Karpas-422 (cell line): ENCODE measurements at regions not wholly inside any gene's neighbourhood (a gene's known extent, or its start where the extent isn't known, plus 50 kb on each side); places are given as distances from the start of the nearest gene placed in this dataset.

Experiments used
- DNase-seq: peaks from one replicate; pipeline ENCODE4 v3.0.0-alpha.2; 2015
- H2AFZ ChIP-seq: fragments of 200-600 bp; sonication (generic); 2 replicates; pipeline ENCODE4 v1.6.1; 2014; ENCODE audit warnings: antibody characterized with exemption, low read length, mixed read lengths
- H3K27ac ChIP-seq: fragments of 200-600 bp; sonication (generic); 2 replicates; pipeline ENCODE4 v1.5.1; 2014; ENCODE audit warnings: mild to moderate bottlenecking, low read length, moderate library complexity
- H3K27me3 ChIP-seq: fragments of 200-600 bp; sonication (generic); 2 replicates; pipeline ENCODE4 v1.6.1; 2014; ENCODE audit warnings: low read length, mixed read lengths
- H3K36me3 ChIP-seq: fragments of 200-600 bp; sonication (generic); 2 replicates; pipeline ENCODE4 v1.6.1; 2014; ENCODE audit warnings: low read length, mixed read lengths; ENCODE audit not compliant: insufficient read depth
- H3K4me1 ChIP-seq: fragments of 200-600 bp; sonication (generic); 2 replicates; pipeline ENCODE4 v1.6.1; 2014; ENCODE audit warnings: mild to moderate bottlenecking, low read length, mixed read lengths
- H3K4me2 ChIP-seq: fragments of 200-600 bp; sonication (generic); 2 replicates; pipeline ENCODE4 v1.6.1; 2014; ENCODE audit warnings: low read length, low read depth, mild to moderate bottlenecking; ENCODE audit not compliant: poor library complexity, severe bottlenecking
- H3K4me3 ChIP-seq: fragments of 200-600 bp; sonication (generic); 2 replicates; pipeline ENCODE4 v1.5.1; 2014; ENCODE audit warnings: mild to moderate bottlenecking, antibody characterized with exemption, low read length, mixed read lengths
- H3K79me2 ChIP-seq: fragments of 200-600 bp; sonication (generic); 2 replicates; pipeline ENCODE4 v1.6.1; 2014; ENCODE audit warnings: mild to moderate bottlenecking, low read length, mixed read lengths
- H3K9ac ChIP-seq: fragments of 200-600 bp; sonication (generic); 2 replicates; pipeline ENCODE4 v1.6.0; 2014; ENCODE audit warnings: low read length
- H3K9me2 ChIP-seq: fragments of 200-600 bp; sonication (generic), shearing (Covaris generic); replicated peaks from 2 replicates; pipeline ENCODE4 v1.6.0; 2014; ENCODE audit warnings: mild to moderate bottlenecking, low read length, moderate library complexity; ENCODE audit not compliant: insufficient read depth
- H3K9me3 ChIP-seq: fragments of 300-700, 200-600 bp; sonication (generic); 2 replicates; pipeline ENCODE4 v1.6.1; 2014; ENCODE audit warnings: low read length, mixed read lengths
- H4K20me1 ChIP-seq: fragments of 200-600 bp; sonication (generic); 2 replicates; pipeline ENCODE4 v1.6.1; 2014; ENCODE audit warnings: mild to moderate bottlenecking, antibody characterized with exemption, low read length, low read depth; ENCODE audit not compliant: insufficient read depth

DNA sequence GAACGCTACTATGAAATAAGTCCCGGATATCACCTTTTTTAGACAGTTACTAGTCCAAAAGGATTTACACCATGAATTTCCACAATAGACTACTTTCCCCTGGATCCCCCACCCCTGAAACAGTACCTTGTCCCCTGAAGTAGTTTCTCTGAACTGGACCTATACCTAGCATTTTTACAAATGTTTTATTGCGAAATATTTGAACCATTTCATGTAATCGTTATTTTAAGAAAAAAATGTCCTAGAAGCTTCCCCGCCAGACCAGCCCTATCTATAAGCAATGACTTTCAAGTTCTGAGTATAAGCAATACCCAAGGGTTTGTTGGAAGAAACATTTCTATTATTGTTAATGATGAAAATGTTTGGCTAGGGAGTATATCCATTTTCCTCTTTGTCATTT lies 517.8 kb upstream of the IGFBP7 start:
- Histone ChIP-seq H3K4me1 (no peaks in the 10 kb centered on the region), H2AFZ (no peak overlapping the region), H3K27me3 (no peaks in the 10 kb centered on the region), H4K20me1 (no peaks in the 10 kb centered on the region), H3K9me3 (peaks cover 6% of the 10 kb centered on the region), H3K9me2 (no peaks in the 10 kb centered on the region), H3K36me3 (no peaks in the 10 kb centered on the region), H3K4me2 (no peak overlapping the region), H3K79me2 (no peaks in the 10 kb centered on the region), H3K9ac (no peak overlapping the region), H3K4me3 (no peak overlapping the region), H3K27ac (no peak overlapping the region)
- no peak for DNase-seq

- DNase-seq = no peak
- no peaks in the 10 kb centered on the region for H3K79me2 ChIP-seq
- H3K4me1 ChIP-seq = no peaks in the 10 kb centered on the region
- no peak overlapping the region for H2AFZ ChIP-seq
- no peak overlapping the region for H3K4me2 ChIP-seq
- H3K36me3 ChIP-seq = no peaks in the 10 kb centered on the region
- no peak overlapping the region for H3K27ac ChIP-seq
- H4K20me1 ChIP-seq = no peaks in the 10 kb centered on the region
- H3K9ac ChIP-seq = no peak overlapping the region
- H3K9me2 ChIP-seq = no peaks in the 10 kb centered on the region
- H3K27me3 ChIP-seq = no peaks in the 10 kb centered on the region
- H3K9me3 ChIP-seq = no peaks in the 10 kb centered on the region; the same call in 1 of the 2 replicates
- H3K4me3 ChIP-seq = no peak overlapping the region
Measured at GRCh38 chr4:57614257-57614932, 504.2 kb upstream of the IGFBP7 start.

DNA sequence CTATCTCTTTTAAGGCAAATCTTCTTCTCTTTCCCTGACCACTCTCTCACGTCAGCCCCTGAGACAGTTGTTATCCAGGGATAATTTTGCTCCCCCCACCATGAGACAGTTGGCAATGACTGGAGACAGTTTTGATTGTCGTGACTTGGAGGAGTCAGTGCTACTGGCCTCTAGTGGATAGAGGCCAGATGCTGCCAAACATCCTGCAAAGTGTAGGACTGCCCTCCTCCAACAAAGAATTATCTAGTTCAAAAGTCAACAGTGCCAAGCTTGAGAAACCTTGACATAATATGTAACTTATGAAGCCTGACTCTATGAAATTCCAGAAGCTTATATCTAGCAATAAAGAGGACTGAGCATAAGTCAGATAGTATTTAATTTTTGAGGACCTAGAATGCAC lies 502.1 kb upstream of the IGFBP7 start:
- no peaks in the 10 kb centered on the region for H3K4me1 ChIP-seq
- no peaks in the 10 kb centered on the region for H3K27me3 ChIP-seq
- no peak overlapping the region for H3K4me3 ChIP-seq
- H3K9me2 ChIP-seq = no peaks in the 10 kb centered on the region
- H3K27ac ChIP-seq = no peak overlapping the region
- H4K20me1 ChIP-seq = no peaks in the 10 kb centered on the region
- no peaks in the 10 kb centered on the region for H3K36me3 ChIP-seq
- H3K9me3 ChIP-seq = peaks cover 6% of the 10 kb centered on the region; the same call in 1 of the 2 replicates
- H3K4me2 ChIP-seq = no peak overlapping the region
- no peak overlapping the region for H2AFZ ChIP-seq
- DNase-seq = no peak
- no peaks in the 10 kb centered on the region for H3K79me2 ChIP-seq
- H3K9ac ChIP-seq = no peak overlapping the region

DNA sequence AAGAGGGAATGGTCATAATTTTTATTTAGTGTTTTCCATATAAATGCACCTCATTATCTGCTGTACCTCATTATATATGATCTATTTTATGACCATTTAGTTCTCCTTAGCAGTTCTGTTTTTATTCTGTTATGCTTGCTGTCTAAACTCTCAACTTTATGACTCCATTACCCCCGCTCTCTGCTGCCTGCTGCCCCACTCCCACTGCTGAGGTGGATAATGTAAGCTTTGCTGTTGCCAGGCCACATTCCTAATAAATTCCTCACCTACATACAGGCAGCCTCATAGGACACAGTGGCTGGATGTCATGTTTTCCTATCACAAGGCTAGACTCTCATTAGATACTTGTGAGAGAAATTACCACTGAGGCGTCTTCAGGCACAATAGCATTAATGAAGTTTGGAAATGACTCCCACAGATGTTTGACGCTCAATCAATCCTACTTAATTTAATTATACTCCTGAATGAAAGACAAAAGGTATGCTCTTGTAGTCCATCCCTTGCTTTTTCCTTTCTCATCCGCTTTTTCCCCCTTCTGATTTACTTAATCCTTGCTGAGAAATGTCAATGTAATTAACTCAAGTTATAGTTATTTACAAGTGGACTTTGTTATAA lies 497.5 kb upstream of the IGFBP7 start:
- Histone ChIP-seq H3K27me3 (no peaks in the 10 kb centered on the region), H3K79me2 (no peaks in the 10 kb centered on the region), H4K20me1 (no peaks in the 10 kb centered on the region), H3K4me3 (no peak overlapping the region), H2AFZ (no peak overlapping the region), H3K4me2 (no peak overlapping the region), H3K9ac (no peak overlapping the region), H3K9me2 (no peaks in the 10 kb centered on the region), H3K9me3 (peaks cover 6% of the 10 kb centered on the region; the same call in 1 of the 2 replicates), H3K27ac (no peak overlapping the region), H3K4me1 (no peaks in the 10 kb centered on the region), H3K36me3 (no peaks in the 10 kb centered on the region)
- no peak for DNase-seq

- no peaks in the 10 kb centered on the region for H3K4me1 ChIP-seq
- no peak overlapping the region for H3K27ac ChIP-seq
- no peak overlapping the region for H3K9ac ChIP-seq
- H2AFZ ChIP-seq = no peak overlapping the region
- H4K20me1 ChIP-seq = no peaks in the 10 kb centered on the region
- H3K79me2 ChIP-seq = no peaks in the 10 kb centered on the region
- no peaks in the 10 kb centered on the region for H3K27me3 ChIP-seq
- no peak for DNase-seq
- no peak overlapping the region for H3K4me3 ChIP-seq
- H3K9me2 ChIP-seq = no peaks in the 10 kb centered on the region
- H3K4me2 ChIP-seq = no peak overlapping the region
- 0 out of 2 replicates have a peak, but pooled peaks cover 6% of the 10 kb centered on the region for H3K9me3 ChIP-seq
- H3K36me3 ChIP-seq = no peaks in the 10 kb centered on the region
Measured at GRCh38 chr4:57605376-57605775, 495.2 kb upstream of the IGFBP7 start.

GRCh38 chr4:57602141-57602540 lies 492.0 kb upstream of the IGFBP7 start:
- no peak for DNase-seq
- Histone ChIP-seq H3K79me2 (no peaks in the 10 kb centered on the region), H3K9me2 (no peaks in the 10 kb centered on the region)

GRCh38 chr4:57591073-57591472 lies 480.9 kb upstream of the IGFBP7 start:
- Histone ChIP-seq H3K27ac (no peak overlapping the region), H3K9me3 (no peaks in the 10 kb centered on the region), H3K36me3 (no peaks in the 10 kb centered on the region), H3K79me2 (no peaks in the 10 kb centered on the region), H3K9ac (no peak overlapping the region), H3K27me3 (no peaks in the 10 kb centered on the region), H2AFZ (no peak overlapping the region), H3K9me2 (no peaks in the 10 kb centered on the region; the same call in 1 of the 2 replicates), H4K20me1 (no peaks in the 10 kb centered on the region), H3K4me1 (no peaks in the 10 kb centered on the region), H3K4me3 (no peak overlapping the region), H3K4me2 (no peak overlapping the region)
- no peak for DNase-seq

More at GRCh38 chr4:57602141-57602540, 492.0 kb upstream of the IGFBP7 start:
- Histone ChIP-seq H3K27me3 (no peaks in the 10 kb centered on the region), H3K9me3 (no peaks in the 10 kb centered on the region), H3K4me3 (no peak overlapping the region), H2AFZ (no peak overlapping the region), H3K4me1 (no peaks in the 10 kb centered on the region), H4K20me1 (no peaks in the 10 kb centered on the region), H3K27ac (no peak overlapping the region), H3K36me3 (no peaks in the 10 kb centered on the region), H3K4me2 (no peak overlapping the region), H3K9ac (no peak overlapping the region)

GRCh38 chr4:57588557-57588956 lies 478.4 kb upstream of the IGFBP7 start:
- Histone ChIP-seq H3K4me1 (no peaks in the 10 kb centered on the region), H3K9ac (no peak overlapping the region), H3K9me2 (no peaks in the 10 kb centered on the region), H4K20me1 (no peaks in the 10 kb centered on the region), H3K36me3 (no peaks in the 10 kb centered on the region), H3K27ac (no peak overlapping the region), H3K27me3 (no peaks in the 10 kb centered on the region), H3K4me3 (no peak overlapping the region), H3K9me3 (no peaks in the 10 kb centered on the region), H2AFZ (no peak overlapping the region), H3K79me2 (no peaks in the 10 kb centered on the region), H3K4me2 (no peak overlapping the region)
- no peak for DNase-seq
